Gastrocnemius medialis (tissue), 4 donors: ENCODE measurements at regions not wholly inside any gene's neighbourhood (a gene's known extent, or its start where the extent isn't known, plus 50 kb on each side); places are given as distances from the start of the nearest gene placed in this dataset.

Experiments used
- POLR2A ChIP-seq, 2 donors: fragments of 450-650 bp; IDR thresholded peaks; one replicate each; pipeline ENCODE4 v1.6.1; 2017; ENCODE audit warnings: antibody characterized with exemption in 2 of 2, mild to moderate bottlenecking in 2 of 2, moderate library complexity in 2 of 2
- TF ChIP-seq, protein P1 (sequence below), 5 experiments: fragments of 450-650 bp in 3 of 5; fragments of 200-600 bp in 2 of 5; sonication (generic) in 2 of 5; IDR thresholded peaks in 4 of 5; conservative IDR thresholded peaks in 1 of 5; 1 replicate in 4 of 5; 2 replicates in 1 of 5; pipeline ENCODE4 v1.5.1; 2016 to 2019; ENCODE audit warnings: antibody characterized with exemption in 5 of 5, mild to moderate bottlenecking in 3 of 5, moderate library complexity in 3 of 5

DNA sequence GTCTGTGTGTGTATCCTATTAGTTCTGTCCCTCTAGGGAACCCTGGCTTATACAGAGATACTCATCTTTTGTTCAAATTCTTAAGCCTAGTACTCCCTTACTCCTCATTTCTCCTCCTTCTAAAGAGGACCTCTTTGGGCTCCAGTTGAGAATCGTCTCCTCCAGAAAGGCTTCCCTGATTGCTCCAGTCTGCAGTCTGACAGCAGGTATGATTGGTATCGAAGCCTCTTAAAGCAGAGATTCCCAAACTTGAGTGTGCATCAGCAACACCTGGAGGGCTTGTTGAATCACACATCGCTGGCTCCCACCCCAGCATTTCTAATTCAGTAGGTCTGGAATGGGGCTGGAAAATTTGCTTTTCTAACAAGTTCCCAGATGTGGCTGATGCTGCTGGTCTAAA, 60.9 kb upstream of the NMNAT3 start:
- TF ChIP-seq, protein P1, sequence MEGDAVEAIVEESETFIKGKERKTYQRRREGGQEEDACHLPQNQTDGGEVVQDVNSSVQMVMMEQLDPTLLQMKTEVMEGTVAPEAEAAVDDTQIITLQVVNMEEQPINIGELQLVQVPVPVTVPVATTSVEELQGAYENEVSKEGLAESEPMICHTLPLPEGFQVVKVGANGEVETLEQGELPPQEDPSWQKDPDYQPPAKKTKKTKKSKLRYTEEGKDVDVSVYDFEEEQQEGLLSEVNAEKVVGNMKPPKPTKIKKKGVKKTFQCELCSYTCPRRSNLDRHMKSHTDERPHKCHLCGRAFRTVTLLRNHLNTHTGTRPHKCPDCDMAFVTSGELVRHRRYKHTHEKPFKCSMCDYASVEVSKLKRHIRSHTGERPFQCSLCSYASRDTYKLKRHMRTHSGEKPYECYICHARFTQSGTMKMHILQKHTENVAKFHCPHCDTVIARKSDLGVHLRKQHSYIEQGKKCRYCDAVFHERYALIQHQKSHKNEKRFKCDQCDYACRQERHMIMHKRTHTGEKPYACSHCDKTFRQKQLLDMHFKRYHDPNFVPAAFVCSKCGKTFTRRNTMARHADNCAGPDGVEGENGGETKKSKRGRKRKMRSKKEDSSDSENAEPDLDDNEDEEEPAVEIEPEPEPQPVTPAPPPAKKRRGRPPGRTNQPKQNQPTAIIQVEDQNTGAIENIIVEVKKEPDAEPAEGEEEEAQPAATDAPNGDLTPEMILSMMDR (IDR thresholded peaks at IDR 0.05 in 4 of 5, conservative IDR thresholded peaks at IDR 0.05 in 1 of 5), result no peak
- no peak for TF ChIP-seq POLR2A (IDR thresholded peaks at IDR 0.05)
